HL-60/S4 (cell line): ENCODE measurements at regions not wholly inside any gene's neighbourhood (a gene's known extent, or its start where the extent isn't known, plus 50 kb on each side); places are given as distances from the start of the nearest gene placed in this dataset.

ENCODE experiments used
- in situ Hi-C: fragments of 300-500 bp; cut with MboI; formaldehyde crosslinking; loops from 2 replicates; pipeline ENCODE4 v1.14.3; 2022; ENCODE audit warnings: low sequenced_read_pairs

GRCh38 chr5:68830377-68830898 lies 263.4 kb upstream of the SLC30A5 start:
- in situ Hi-C loops, result no loop called here

GRCh38 chr5:68834491-68834981 lies 259.3 kb upstream of the SLC30A5 start:
- in situ Hi-C loops, result no loop called here

- in situ Hi-C loops, result no loop called here
Measured at GRCh38 chr5:68838157-68838718, 255.6 kb upstream of the SLC30A5 start.

- in situ Hi-C loops, result no loop called here
Measured at GRCh38 chr5:68839019-68839552, 254.7 kb upstream of the SLC30A5 start.

GRCh38 chr5:68843624-68844364 lies 250.0 kb upstream of the SLC30A5 start:
- in situ Hi-C loops, result no loop called here

- in situ Hi-C loops, result no loop called here
Measured at GRCh38 chr5:68845131-68845530, 248.7 kb upstream of the SLC30A5 start.

GRCh38 chr5:68846828-68847227 lies 247.0 kb upstream of the SLC30A5 start:
- in situ Hi-C loops, result no loop called here

GRCh38 chr5:68848091-68848490 lies 245.7 kb upstream of the SLC30A5 start:
- in situ Hi-C loops, result no loop called here

GRCh38 chr5:68849103-68849502 lies 244.7 kb upstream of the SLC30A5 start:
- in situ Hi-C loops, result no loop called here

GRCh38 chr5:68849906-68850305 lies 243.9 kb upstream of the SLC30A5 start:
- in situ Hi-C loops, result loop anchor here (25.0 kb wide), 1 partner anchor 112 kb away; no protein-coding TSS in a partner anchor

GRCh38 chr5:68861099-68861498 lies 232.7 kb upstream of the SLC30A5 start:
- in situ Hi-C loops, result loop anchor here (25.0 kb wide), 1 partner anchor 101 kb away; no protein-coding TSS in a partner anchor

- in situ Hi-C loops, result loop anchor here (25.0 kb wide), 1 partner anchor 100 kb away; no protein-coding TSS in a partner anchor
Measured at GRCh38 chr5:68862560-68862959, 231.3 kb upstream of the SLC30A5 start.

GRCh38 chr5:68865192-68865591 lies 228.6 kb upstream of the SLC30A5 start:
- in situ Hi-C loops, result loop anchor here (25.0 kb wide), 1 partner anchor 97 kb away; no protein-coding TSS in a partner anchor

- in situ Hi-C loops, result loop anchor here (25.0 kb wide), 1 partner anchor 90 kb away; no protein-coding TSS in a partner anchor
Measured at GRCh38 chr5:68872088-68872839, 221.6 kb upstream of the SLC30A5 start.

GRCh38 chr5:68873198-68873597 lies 220.6 kb upstream of the SLC30A5 start:
- in situ Hi-C loops, result loop anchor here (25.0 kb wide), 1 partner anchor 89 kb away; no protein-coding TSS in a partner anchor

GRCh38 chr5:68875351-68875750 lies 218.5 kb upstream of the SLC30A5 start:
- in situ Hi-C loops, result no loop called here

GRCh38 chr5:68883436-68883835 lies 210.4 kb upstream of the SLC30A5 start:
- in situ Hi-C loops, result no loop called here

- in situ Hi-C loops, result no loop called here
Measured at GRCh38 chr5:68884144-68884754, 209.6 kb upstream of the SLC30A5 start.

- in situ Hi-C loops, result no loop called here
Measured at GRCh38 chr5:68884883-68885282, 208.9 kb upstream of the SLC30A5 start.

- in situ Hi-C loops, result no loop called here
Measured at GRCh38 chr5:68886814-68887213, 207.0 kb upstream of the SLC30A5 start.
